ENCODE measurements at regions not wholly inside any gene's neighbourhood (a gene's known extent, or its start where the extent isn't known, plus 50 kb on each side); places are given as distances from the start of the nearest gene placed in this dataset.
"Not testable (repeated sequence)": the region's sequence is repeated elsewhere in the genome, so short reads cannot be mapped to it uniquely, and the experiment has no call there.

- TF ChIP-seq POLR2A (IDR thresholded peaks at IDR 0.05), result not testable (repeated sequence)
- TF ChIP-seq, protein P1, sequence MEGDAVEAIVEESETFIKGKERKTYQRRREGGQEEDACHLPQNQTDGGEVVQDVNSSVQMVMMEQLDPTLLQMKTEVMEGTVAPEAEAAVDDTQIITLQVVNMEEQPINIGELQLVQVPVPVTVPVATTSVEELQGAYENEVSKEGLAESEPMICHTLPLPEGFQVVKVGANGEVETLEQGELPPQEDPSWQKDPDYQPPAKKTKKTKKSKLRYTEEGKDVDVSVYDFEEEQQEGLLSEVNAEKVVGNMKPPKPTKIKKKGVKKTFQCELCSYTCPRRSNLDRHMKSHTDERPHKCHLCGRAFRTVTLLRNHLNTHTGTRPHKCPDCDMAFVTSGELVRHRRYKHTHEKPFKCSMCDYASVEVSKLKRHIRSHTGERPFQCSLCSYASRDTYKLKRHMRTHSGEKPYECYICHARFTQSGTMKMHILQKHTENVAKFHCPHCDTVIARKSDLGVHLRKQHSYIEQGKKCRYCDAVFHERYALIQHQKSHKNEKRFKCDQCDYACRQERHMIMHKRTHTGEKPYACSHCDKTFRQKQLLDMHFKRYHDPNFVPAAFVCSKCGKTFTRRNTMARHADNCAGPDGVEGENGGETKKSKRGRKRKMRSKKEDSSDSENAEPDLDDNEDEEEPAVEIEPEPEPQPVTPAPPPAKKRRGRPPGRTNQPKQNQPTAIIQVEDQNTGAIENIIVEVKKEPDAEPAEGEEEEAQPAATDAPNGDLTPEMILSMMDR (IDR thresholded peaks at IDR 0.05), result not testable (repeated sequence)
Observed at GRCh38 chr4:28286266-28286665, 1425.6 kb downstream of the STIM2 start.

Data from lower leg skin (tissue), 3 donors.